ENCODE measurements at regions not wholly inside any gene's neighbourhood (a gene's known extent, or its start where the extent isn't known, plus 50 kb on each side); places are given as distances from the start of the nearest gene placed in this dataset.
A peak's percentile ranks its signal among the peaks of the same experiment; 100 is the strongest.

DNA sequence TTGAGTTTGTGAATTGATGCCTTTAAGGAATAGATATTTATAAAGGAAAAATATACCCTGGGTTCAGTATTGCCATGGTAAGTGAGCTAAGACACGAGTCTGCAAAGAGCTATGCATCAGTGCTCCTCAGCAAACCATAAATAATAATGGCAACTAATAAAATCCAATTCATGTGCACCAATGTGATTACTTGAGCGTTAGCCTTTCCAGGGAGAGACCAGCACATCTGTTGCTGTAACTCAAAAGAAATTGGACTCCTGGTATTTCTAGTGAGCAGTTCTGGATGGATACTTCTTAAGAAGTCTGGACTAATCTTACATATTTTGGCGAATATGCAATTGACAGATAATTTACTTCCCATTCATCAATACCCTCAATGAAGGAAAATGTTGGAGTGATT, 373.3 kb downstream of the ARHGEF28 start:
- DNase-seq (ENCODE audit: low spot score, unreplicated experiment), result no peak
- no peak overlapping the region for H3K27ac Mint-ChIP-seq
- H3K27me3 Mint-ChIP-seq, result no peaks in the 10 kb centered on the region
- no peaks in the 10 kb centered on the region for H3K36me3 Mint-ChIP-seq (ENCODE audit: insufficient read depth)
- TF ChIP-seq CTCF (IDR thresholded peaks at IDR 0.05; ENCODE audit: unreplicated experiment), result no peak
- H3K4me3 Mint-ChIP-seq (ENCODE audit: low read depth), result no peak overlapping the region
- no peaks in the 10 kb centered on the region for H3K9me3 Mint-ChIP-seq (ENCODE audit: low read depth)
- H3K4me1 Mint-ChIP-seq (ENCODE audit: low read depth), result peaks cover 24% of the 10 kb centered on the region

- Mint-ChIP-seq H3K9me3 (ENCODE audit: low read depth) (no peaks in the 10 kb centered on the region), H3K4me3 (ENCODE audit: low read depth) (no peak overlapping the region), H3K36me3 (ENCODE audit: insufficient read depth) (no peaks in the 10 kb centered on the region), H3K4me1 (ENCODE audit: low read depth) (peaks cover 24% of the 10 kb centered on the region), H3K27me3 (no peaks in the 10 kb centered on the region), H3K27ac (no peak overlapping the region)
- DNase-seq (ENCODE audit: low spot score, unreplicated experiment), result no peak
- TF ChIP-seq CTCF (IDR thresholded peaks at IDR 0.05; ENCODE audit: unreplicated experiment), result no peak
Observed at GRCh38 chr5:73998489-73998888, 372.5 kb downstream of the ARHGEF28 start.

- no peak overlapping the region for H3K27ac Mint-ChIP-seq
- no peak for TF ChIP-seq CTCF (IDR thresholded peaks at IDR 0.05; ENCODE audit: unreplicated experiment)
- H3K4me1 Mint-ChIP-seq (ENCODE audit: low read depth), result peaks cover 24% of the 10 kb centered on the region
- H3K27me3 Mint-ChIP-seq, result no peaks in the 10 kb centered on the region
- H3K4me3 Mint-ChIP-seq (ENCODE audit: low read depth), result no peak overlapping the region
- no peak for DNase-seq (ENCODE audit: low spot score, unreplicated experiment)
- H3K36me3 Mint-ChIP-seq (ENCODE audit: insufficient read depth), result no peaks in the 10 kb centered on the region
- H3K9me3 Mint-ChIP-seq (ENCODE audit: low read depth), result no peaks in the 10 kb centered on the region
Observed at GRCh38 chr5:73997960-73998359, 372.0 kb downstream of the ARHGEF28 start.

GRCh38 chr5:73996151-73996755, 370.3 kb downstream of the ARHGEF28 start:
- Mint-ChIP-seq H3K4me3 (ENCODE audit: low read depth) (no peak overlapping the region), H3K36me3 (ENCODE audit: insufficient read depth) (no peaks in the 10 kb centered on the region), H3K27ac (peak overlapping the region; percentile 69), H3K4me1 (ENCODE audit: low read depth) (peaks cover 24% of the 10 kb centered on the region), H3K27me3 (no peaks in the 10 kb centered on the region), H3K9me3 (ENCODE audit: low read depth) (no peaks in the 10 kb centered on the region)
- no peak for TF ChIP-seq CTCF (IDR thresholded peaks at IDR 0.05; ENCODE audit: unreplicated experiment)
- DNase-seq (ENCODE audit: low spot score, unreplicated experiment), result no peak

- H3K27ac Mint-ChIP-seq, result no peak overlapping the region
- TF ChIP-seq CTCF (IDR thresholded peaks at IDR 0.05; ENCODE audit: unreplicated experiment), result no peak
- no peak for DNase-seq (ENCODE audit: low spot score, unreplicated experiment)
- H3K4me1 Mint-ChIP-seq (ENCODE audit: low read depth), result peaks cover 30% of the 10 kb centered on the region
- no peaks in the 10 kb centered on the region for H3K9me3 Mint-ChIP-seq (ENCODE audit: low read depth)
- no peaks in the 10 kb centered on the region for H3K27me3 Mint-ChIP-seq
- no peak overlapping the region for H3K4me3 Mint-ChIP-seq (ENCODE audit: low read depth)
- H3K36me3 Mint-ChIP-seq (ENCODE audit: insufficient read depth), result no peaks in the 10 kb centered on the region
Observed at GRCh38 chr5:73994963-73995362, 369.0 kb downstream of the ARHGEF28 start.
